Suppressor macrophage treated with lipopolysaccharide for 1 hour (primary cell): ENCODE measurements at regions not wholly inside any gene's neighbourhood (a gene's known extent, or its start where the extent isn't known, plus 50 kb on each side); places are given as distances from the start of the nearest gene placed in this dataset.

ENCODE experiments used
- DNase-seq, 3 donors: peaks; one replicate each; pipeline ENCODE4 v3.0.0-alpha.2; 2020 to 2022

GRCh38 chr10:118500477-118501104 is 94.9 kb downstream of the PRLHR start:
- DNase-seq = no peak

GRCh38 chr10:118499186-118499585 is 96.3 kb downstream of the PRLHR start:
- no peak for DNase-seq

GRCh38 chr10:118498623-118499022 is 96.8 kb downstream of the PRLHR start:
- DNase-seq = no peak

- DNase-seq = no peak
Observed at GRCh38 chr10:118497227-118497626, 98.2 kb downstream of the PRLHR start.

DNA sequence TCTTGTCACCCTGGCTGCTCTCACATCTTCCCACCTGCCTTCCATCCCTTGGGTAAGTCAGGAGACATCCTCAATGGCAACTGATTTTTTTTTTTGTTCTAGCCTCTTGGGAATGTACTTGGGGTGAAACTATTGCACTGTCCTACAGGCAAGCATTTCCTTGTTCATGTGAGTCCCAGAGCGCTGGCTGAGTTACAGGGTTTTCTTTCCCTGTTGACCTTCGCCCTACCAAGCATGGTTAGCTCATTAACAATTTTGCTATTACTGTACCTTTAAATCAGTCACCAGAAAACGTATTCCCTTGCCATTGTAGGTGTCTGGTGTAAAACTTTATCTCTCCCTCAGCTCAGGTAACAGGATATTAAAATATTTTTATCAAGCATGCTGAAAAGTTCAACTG is 98.9 kb downstream of the PRLHR start:
- DNase-seq = no peak

DNA sequence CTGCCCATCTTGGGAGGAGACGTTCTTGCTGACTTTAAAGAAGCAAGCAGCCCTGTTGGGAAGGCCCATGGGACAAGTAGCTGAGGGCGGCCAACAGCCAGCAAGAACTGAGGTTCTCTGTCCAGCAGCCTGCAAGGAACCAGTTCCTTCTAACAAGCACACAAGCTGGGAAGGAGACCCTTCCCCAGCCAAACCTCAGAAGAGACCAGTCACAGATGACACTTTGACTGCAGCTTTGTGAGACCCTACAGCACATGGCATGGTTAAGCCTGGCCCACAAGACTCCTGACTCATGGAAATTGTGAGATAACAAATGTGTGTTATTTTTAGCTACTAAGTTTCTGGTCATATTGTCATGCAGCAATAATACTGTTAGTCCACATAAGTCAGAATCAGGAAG is 99.9 kb downstream of the PRLHR start:
- no peak for DNase-seq

DNA sequence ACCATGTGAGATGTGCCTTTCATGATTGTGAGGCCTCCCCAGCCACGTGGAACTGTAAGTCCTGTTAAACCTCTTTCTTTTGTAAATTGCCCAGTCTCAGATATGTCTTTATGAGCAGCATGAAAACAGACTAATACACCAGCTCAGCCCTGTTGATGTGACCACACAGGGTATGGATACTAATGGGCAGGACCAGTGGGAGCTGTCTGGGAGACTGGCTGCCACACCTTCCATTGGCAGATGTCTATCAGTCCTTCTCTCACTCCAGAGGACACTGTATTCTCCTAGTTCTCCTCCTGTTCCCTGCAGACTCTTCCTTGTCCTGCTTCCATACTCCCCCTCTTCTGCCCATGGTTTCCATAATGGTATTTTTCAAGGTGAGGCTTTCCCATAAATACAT is 104.4 kb downstream of the PRLHR start:
- no peak for DNase-seq

DNA sequence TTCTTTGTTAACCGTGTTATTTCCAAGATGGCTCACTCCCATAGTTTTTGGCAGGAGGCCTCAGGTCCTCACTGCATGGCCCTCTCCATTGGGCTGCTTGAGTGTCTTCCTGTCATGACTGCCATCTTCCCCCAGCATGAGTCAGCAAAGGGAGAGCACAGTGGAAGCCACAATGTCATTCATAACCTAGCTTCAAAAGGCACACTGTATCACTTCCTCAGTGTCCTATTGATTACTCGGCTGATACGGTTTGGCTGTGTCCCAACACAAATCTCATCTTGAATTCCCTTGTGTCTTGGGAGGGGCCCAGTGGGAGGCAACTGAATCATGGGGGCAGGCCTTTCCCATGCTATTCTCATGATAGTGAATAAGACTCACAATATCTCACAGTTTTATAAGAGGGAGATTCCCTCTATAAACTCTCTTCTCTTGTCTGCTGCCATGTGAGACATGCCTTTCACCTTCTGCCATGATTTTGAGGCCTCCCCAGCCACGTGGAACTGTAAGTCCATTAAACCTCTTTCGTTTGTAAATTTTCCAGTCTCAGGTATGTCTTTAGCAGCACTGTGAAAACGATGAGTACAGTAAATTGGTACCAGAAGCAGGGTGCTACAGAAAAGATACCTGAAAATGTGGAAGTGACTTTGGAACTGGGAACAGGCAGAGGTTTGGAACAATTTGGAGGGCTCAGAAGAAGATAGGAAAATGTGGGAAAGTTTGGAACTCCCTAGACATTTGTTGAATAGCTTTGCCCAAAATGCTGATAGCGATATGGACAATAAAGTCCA is 106.5 kb downstream of the PRLHR start:
- peak; percentile 32 to 46 (median 45) for DNase-seq

DNA sequence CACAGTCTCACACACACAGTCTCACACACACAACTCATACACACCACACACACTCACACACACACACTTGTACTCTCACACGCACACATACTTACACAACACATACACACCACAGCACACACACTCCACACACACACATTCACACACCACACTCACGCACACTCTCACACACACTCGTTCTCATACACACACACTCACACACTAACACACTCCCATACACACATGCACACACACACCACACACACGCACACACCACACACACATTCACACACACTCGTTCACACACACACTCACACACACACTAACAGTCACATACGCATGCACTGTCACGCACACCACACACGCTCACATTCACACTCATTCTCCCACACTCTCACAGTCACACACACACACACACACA is 109.8 kb downstream of the PRLHR start:
- no peak for DNase-seq

DNA sequence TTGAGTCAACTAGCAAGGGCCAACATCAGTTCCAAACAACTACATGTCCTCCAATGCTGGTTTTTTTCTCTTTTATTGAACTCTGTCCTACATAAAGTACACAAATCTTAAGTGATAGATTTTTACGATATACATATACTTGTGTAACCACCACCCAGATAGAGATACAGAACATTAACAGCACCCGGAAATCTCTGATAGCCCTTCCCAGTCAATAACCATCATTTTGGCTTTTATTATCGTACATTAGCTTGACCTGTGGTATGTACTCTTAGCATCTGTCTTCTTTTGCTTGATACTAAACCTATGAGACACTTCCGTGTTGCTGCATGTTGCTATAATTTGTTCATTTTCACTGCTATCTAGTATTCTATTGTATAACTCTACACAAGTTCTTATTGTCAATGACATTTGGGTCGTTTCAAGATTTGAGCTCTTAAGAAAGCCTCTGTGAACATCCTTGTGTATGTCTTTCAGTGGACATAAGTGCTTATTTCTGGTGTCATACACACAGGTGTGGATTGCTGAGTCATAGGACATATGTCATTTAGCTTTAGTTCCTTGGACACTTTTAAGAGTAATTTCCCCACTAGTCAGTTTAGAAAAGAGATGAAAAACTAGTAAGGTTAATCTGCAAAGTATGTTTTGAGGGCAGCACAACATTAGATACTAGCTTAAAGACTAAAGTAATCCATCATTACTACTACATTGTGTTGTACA is 111.1 kb downstream of the PRLHR start:
- no peak for DNase-seq

GRCh38 chr10:118483496-118483895 is 112.0 kb downstream of the PRLHR start:
- no peak for DNase-seq

DNA sequence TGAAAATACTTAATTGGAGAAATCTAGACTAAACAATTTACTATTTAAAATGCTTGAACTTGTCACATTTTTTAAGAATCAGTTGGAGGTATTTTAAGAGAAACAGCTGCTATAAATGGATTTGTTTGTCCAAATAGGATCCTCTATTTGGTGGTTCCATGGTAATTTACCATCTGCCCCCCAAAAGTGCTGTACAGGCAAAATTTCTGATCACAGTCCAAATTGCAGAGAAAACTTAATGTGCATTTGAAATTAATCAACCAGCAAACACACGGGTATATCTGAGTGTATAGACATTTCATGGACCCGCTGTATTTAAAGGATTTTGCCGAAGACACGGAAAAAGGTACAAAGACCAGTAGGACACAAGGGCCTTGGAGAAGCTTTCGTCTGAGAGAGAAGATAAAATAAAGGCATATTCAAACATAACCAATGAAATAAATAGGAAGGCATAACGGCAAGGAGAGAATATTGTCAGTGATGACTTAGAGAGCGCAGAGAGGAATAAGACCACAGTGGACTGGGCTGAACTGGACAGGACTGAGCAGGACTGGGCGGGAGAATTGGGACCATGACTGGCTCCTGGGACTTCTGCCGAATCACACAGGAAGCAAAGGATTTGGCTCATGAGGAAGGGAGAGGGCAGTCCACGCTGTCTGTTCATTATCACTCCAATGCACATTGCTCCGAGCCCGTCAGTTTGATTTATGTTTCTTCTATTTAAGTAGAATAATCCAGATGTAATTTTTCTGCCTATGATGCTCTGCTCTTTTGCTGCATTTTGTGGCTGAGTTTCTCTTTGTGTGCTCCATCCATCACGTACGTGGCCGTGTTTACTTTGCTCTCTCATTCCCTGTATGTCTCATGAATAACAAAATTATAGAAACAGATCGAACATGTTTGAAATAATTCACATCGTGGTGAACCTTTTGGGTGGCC is 112.8 kb downstream of the PRLHR start:
- DNase-seq = no peak

- DNase-seq = no peak
Observed at GRCh38 chr10:118481871-118482270, 113.6 kb downstream of the PRLHR start.

DNA sequence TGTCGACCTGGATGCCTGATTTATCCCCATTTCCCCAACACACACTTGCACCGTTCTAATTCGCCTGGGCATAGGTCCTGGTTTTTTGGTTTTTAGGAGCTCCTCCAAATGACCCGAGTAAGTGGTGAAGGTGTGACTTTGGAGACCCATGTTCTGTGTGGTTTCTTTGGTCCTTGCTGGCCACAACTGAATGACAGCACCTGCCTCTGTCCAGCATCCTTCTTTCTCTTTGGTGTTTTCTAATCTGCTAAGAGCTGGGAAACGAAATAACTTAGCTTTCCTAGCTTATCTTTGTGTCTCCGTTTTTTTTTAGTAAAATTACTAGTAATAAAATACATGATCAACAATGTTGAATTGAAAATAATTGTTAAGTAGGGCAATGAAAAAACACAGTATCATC is 120.2 kb downstream of the PRLHR start:
- DNase-seq = no peak

GRCh38 chr10:118474111-118474510 is 121.3 kb downstream of the PRLHR start:
- DNase-seq = no peak

DNA sequence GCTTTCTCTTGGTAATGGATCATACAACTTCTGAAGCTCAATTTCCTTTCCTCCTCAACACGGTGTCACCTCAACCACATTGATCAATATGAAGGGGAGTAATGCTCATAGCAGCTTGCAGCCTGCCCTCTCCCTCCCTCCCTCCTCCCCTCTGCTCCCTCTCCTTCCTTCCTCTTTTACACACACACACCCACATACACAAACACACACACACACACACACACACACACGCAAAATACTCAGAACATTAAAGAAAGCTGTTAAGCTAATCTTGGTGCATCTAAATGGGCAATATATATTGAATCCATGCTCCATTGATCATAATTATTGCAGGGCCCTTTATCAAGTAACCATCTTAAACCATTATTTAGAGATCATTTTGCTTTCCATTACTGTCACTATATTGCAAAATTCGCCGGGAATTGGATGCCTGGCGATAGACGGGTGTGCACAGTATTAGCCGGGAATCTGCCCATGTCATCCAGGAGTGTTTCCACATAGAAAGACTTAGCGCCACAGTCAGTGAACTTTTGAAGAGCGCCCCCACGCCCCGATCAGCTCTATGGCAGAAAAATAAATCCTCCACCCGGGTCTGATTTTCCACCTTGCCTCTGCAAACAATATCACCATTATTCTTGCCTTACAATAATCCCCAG is 122.0 kb downstream of the PRLHR start:
- peak in 2 of 3 donors; percentile 18 to 29 for DNase-seq

DNA sequence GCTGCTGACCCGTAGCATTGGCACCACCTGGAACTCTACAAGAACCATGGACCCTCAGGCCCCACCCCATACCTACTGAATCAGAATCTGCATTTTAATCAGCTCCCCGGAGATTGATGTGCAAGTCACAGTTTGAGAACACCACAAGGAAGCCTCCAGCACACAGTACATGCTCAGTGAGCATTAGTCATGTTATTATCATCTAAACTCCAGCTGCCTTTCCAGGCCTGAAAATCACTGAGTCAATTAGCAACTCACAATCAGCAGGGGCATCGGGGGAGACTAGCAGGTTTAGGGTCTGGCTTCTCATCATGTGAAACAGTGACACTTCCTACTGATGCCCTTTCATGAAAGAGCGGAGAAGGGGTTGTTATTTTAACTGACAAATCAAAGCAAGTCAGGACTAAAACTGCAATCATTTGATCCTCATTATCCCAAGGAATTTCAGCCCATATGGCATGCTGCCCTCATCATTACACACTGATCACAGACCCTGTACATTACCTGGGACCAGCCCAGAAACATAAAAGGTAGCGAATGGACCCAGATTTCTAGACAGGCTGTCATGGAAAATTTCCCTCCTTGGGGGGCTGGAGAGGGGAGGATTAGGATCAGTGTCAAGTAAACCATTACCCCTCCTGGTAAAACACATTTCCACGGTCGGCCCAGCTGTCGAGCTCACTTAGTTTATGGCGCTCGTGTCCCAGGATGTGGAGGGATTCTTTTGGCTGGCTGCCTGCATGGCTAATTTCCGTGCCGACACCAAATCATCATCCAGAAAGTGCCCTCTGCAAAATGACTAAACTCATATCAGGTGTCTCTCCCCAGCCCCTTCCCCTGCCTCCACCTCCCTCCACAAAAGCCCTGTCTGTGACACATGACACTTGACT is 122.8 kb downstream of the PRLHR start:
- DNase-seq = no peak

DNA sequence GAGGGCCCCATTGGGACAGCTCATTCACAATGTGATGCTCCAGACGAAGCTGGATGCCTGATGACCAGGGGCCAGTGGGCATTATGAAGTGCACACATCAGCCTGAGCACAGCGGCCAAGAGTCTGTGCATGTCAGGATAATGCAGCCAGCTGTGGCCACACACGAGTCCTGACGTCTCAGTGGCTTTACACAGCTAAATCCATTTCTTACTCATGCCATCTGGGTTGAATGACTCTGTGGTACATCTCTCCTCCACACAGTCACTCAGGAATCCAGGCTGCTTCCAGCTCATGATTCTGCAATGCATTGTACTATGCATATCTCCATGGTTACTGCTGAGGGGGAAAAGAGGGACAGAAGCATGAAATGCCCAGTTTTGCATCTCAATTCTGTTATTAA is 123.6 kb downstream of the PRLHR start:
- DNase-seq = no peak

DNA sequence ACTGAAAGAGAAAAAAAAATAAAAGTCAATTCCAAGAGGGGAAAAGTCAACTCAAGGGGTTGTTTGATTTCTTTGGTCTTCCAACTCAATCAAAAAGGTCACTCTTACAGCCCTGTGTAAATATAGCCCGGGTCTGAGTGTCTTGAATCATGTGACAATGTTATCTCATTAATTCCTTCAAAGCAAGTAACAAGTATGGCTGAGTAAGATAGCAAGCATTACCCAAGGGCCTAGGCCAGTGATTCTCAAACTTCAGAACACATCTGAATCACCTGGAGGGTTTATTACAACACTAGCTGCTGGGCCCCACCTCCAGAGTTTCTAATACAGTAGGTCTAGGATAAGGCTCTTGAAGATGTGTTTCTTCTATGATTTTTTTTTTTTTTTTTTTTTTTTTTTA is 125.0 kb downstream of the PRLHR start:
- DNase-seq = no peak

DNA sequence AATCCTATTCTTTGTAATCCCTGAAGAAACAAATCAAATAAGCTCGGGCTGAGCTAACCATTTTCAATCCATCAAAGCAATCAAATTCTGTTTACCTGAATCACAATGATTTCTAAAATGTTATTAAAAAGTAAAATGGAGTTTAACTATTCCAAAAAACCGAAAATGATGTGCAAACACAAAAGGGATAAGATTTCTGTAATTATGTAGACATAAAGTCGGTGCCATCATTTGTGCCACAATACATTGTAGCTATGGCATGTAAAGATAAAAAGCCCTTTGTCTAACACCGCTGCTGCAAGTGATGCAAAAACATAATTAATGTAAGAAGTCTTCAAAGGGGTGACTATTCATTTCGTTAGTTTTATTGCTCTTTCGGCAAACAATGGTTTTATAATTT is 125.1 kb upstream of the FAM204A start:
- no peak for DNase-seq

- DNase-seq = no peak
Observed at GRCh38 chr10:118465300-118465874, 123.3 kb upstream of the FAM204A start.
